DND-41 (cell line): ENCODE measurements at regions not wholly inside any gene's neighbourhood (a gene's known extent, or its start where the extent isn't known, plus 50 kb on each side); places are given as distances from the start of the nearest gene placed in this dataset.

Experiments used
- EZH2 ChIP-seq: IDR thresholded peaks from 3 replicates; pipeline ENCODE4 v1.6.1; 2012; ENCODE audit warnings: borderline replicate concordance, low read depth, mild to moderate bottlenecking, moderate library complexity, low read length, inconsistent platforms; ENCODE audit not compliant: severe bottlenecking
- TF ChIP-seq, protein P1 (sequence below): IDR thresholded peaks from 2 replicates; pipeline ENCODE4 v1.5.1; 2012; ENCODE audit warnings: borderline replicate concordance, low read length, moderate library complexity, mild to moderate bottlenecking; ENCODE audit not compliant: poor library complexity, severe bottlenecking; ENCODE audit errors: extremely low read depth

DNA sequence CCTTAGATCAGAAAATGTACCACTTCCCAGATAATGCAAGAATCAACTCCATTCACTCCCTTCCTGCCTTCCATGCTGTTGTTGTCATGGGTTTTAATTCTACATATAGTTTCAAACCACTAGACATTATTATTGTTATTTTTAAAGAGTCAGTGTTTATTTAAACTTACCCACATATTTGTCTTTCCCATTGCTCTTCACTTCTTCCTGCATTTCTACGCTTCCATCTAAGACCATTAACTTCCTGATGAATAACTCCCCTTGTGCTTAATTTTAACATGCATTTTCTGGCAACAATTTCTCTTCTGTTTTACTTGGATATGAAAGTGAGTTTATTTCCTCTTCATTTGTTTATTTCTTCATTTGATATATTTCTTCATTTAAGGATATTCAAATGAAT, 127.1 kb upstream of the FHIT start:
- no peak for TF ChIP-seq EZH2
- TF ChIP-seq, protein P1, sequence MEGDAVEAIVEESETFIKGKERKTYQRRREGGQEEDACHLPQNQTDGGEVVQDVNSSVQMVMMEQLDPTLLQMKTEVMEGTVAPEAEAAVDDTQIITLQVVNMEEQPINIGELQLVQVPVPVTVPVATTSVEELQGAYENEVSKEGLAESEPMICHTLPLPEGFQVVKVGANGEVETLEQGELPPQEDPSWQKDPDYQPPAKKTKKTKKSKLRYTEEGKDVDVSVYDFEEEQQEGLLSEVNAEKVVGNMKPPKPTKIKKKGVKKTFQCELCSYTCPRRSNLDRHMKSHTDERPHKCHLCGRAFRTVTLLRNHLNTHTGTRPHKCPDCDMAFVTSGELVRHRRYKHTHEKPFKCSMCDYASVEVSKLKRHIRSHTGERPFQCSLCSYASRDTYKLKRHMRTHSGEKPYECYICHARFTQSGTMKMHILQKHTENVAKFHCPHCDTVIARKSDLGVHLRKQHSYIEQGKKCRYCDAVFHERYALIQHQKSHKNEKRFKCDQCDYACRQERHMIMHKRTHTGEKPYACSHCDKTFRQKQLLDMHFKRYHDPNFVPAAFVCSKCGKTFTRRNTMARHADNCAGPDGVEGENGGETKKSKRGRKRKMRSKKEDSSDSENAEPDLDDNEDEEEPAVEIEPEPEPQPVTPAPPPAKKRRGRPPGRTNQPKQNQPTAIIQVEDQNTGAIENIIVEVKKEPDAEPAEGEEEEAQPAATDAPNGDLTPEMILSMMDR, result no peak
